Esophagus (tissue), 2 donors: ENCODE measurements at regions not wholly inside any gene's neighbourhood (a gene's known extent, or its start where the extent isn't known, plus 50 kb on each side); places are given as distances from the start of the nearest gene placed in this dataset.

ENCODE experiments used
- H3K27ac ChIP-seq, 2 donors: one replicate each; pipeline ENCODE4 v1.5.1; 2013; ENCODE audit warnings: low read depth in 2 of 2, mild to moderate bottlenecking in 2 of 2, inconsistent platforms in 1 of 2, low read length in 1 of 2, moderate library complexity in 1 of 2
- H3K27me3 ChIP-seq, 2 donors: one replicate each; pipeline ENCODE4 v1.6.1; 2013; ENCODE audit warnings: low read length in 2 of 2, control low read depth in 1 of 2, mild to moderate bottlenecking in 1 of 2; ENCODE audit not compliant: insufficient read depth in 2 of 2, control insufficient read depth in 1 of 2
- H3K36me3 ChIP-seq, 2 donors: one replicate each; pipeline ENCODE4 v1.6.1; 2013; ENCODE audit warnings: low read length in 1 of 2; ENCODE audit not compliant: control insufficient read depth in 2 of 2, insufficient read depth in 2 of 2
- H3K4me1 ChIP-seq, 2 donors: one replicate each; pipeline ENCODE4 v1.6.1; 2013; ENCODE audit warnings: low read length in 1 of 2; ENCODE audit not compliant: control insufficient read depth in 2 of 2, insufficient read depth in 2 of 2
- H3K4me3 ChIP-seq, 2 donors: one replicate each; pipeline ENCODE4 v1.5.1; 2013; ENCODE audit warnings: low read length in 2 of 2, mild to moderate bottlenecking in 2 of 2, low read depth in 1 of 2, moderate library complexity in 1 of 2
- H3K9me3 ChIP-seq, 2 donors: one replicate each; pipeline ENCODE4 v1.6.1; 2013; ENCODE audit warnings: mild to moderate bottlenecking in 2 of 2, low read depth in 1 of 2, low read length in 1 of 2, moderate library complexity in 1 of 2; ENCODE audit not compliant: control insufficient read depth in 2 of 2, insufficient read depth in 1 of 2
- WGBS, 2 donors: extraction: QIAGEN DNeasy Blood & Tissue Kit; methylation state at CpG; one replicate each; pipeline ENCODE4 v1.1.7; 2013; 5-methylcytosine and 5-hydroxymethylcytosine counted together
- donor health status: healthy with polysubstance abuse.
- donor health status: Bipolar disorder and iron deficiency.

GRCh38 chr2:155714983-155715382 lies 617.5 kb downstream of the NR4A2 start:
- no peaks in the 10 kb centered on the region for H3K27me3 ChIP-seq
- H3K4me1 ChIP-seq, result no peaks in the 10 kb centered on the region
- H3K27ac ChIP-seq, result no peak overlapping the region
- H3K36me3 ChIP-seq, result no peaks in the 10 kb centered on the region
- WGBS, 2 donors, result 53 to 59% methylated on average over 1 of the region's 1 CpG
- no peaks in the 10 kb centered on the region for H3K9me3 ChIP-seq
- no peak overlapping the region for H3K4me3 ChIP-seq

- H3K27me3 ChIP-seq, result no peaks in the 10 kb centered on the region
- H3K27ac ChIP-seq, result no peak overlapping the region
- H3K36me3 ChIP-seq, result no peaks in the 10 kb centered on the region
- no peaks in the 10 kb centered on the region for H3K9me3 ChIP-seq
- H3K4me1 ChIP-seq, result no peaks in the 10 kb centered on the region
- no peak overlapping the region for H3K4me3 ChIP-seq
- 68 to 83% methylated on average over 2 of the region's 2 CpGs for WGBS, 2 donors
Observed at GRCh38 chr2:155708071-155708470, 624.5 kb downstream of the NR4A2 start.

- H3K9me3 ChIP-seq, result no peaks in the 10 kb centered on the region
- WGBS, 2 donors, result 88 to 91% methylated on average over 1 of the region's 1 CpG
- H3K27me3 ChIP-seq, result no peaks in the 10 kb centered on the region
- H3K4me3 ChIP-seq, result no peak overlapping the region
- H3K36me3 ChIP-seq, result no peaks in the 10 kb centered on the region
- no peaks in the 10 kb centered on the region for H3K4me1 ChIP-seq
- no peak overlapping the region for H3K27ac ChIP-seq
Observed at GRCh38 chr2:155703917-155704316, 628.6 kb downstream of the NR4A2 start.

- 72 to 75% methylated on average over 3 of the region's 3 CpGs for WGBS, 2 donors
Observed at GRCh38 chr2:155703048-155703447, 629.5 kb downstream of the NR4A2 start.

GRCh38 chr2:155701721-155702120 lies 630.8 kb downstream of the NR4A2 start:
- Histone ChIP-seq H3K4me3 (no peak overlapping the region), H3K27ac (no peak overlapping the region), H3K4me1 (no peaks in the 10 kb centered on the region), H3K36me3 (no peaks in the 10 kb centered on the region), H3K9me3 (no peaks in the 10 kb centered on the region), H3K27me3 (no peaks in the 10 kb centered on the region)
- 51 to 81% methylated on average over 1 of the region's 1 CpG for WGBS, 2 donors

More at GRCh38 chr2:155703048-155703447, 629.5 kb downstream of the NR4A2 start:
- Histone ChIP-seq H3K27ac (no peak overlapping the region), H3K4me3 (no peak overlapping the region), H3K27me3 (no peaks in the 10 kb centered on the region), H3K4me1 (no peaks in the 10 kb centered on the region), H3K9me3 (no peaks in the 10 kb centered on the region), H3K36me3 (no peaks in the 10 kb centered on the region)

- no peak overlapping the region for H3K27ac ChIP-seq
- WGBS, 2 donors, result 58 to 63% methylated on average over 2 of the region's 2 CpGs
- H3K36me3 ChIP-seq, result no peaks in the 10 kb centered on the region
- no peaks in the 10 kb centered on the region for H3K27me3 ChIP-seq
- H3K9me3 ChIP-seq, result no peaks in the 10 kb centered on the region
- no peaks in the 10 kb centered on the region for H3K4me1 ChIP-seq
- no peak overlapping the region for H3K4me3 ChIP-seq
Observed at GRCh38 chr2:155696571-155696970, 636.0 kb downstream of the NR4A2 start.

GRCh38 chr2:155695505-155695904 lies 637.0 kb downstream of the NR4A2 start:
- H3K36me3 ChIP-seq, result no peaks in the 10 kb centered on the region

GRCh38 chr2:155692856-155693255 lies 639.7 kb downstream of the NR4A2 start:
- no peak overlapping the region for H3K4me3 ChIP-seq
- H3K9me3 ChIP-seq, result no peaks in the 10 kb centered on the region
- H3K36me3 ChIP-seq, result no peaks in the 10 kb centered on the region
- no peaks in the 10 kb centered on the region for H3K4me1 ChIP-seq
- no peak overlapping the region for H3K27ac ChIP-seq
- no peaks in the 10 kb centered on the region for H3K27me3 ChIP-seq

More at GRCh38 chr2:155695505-155695904, 637.0 kb downstream of the NR4A2 start:
- Histone ChIP-seq H3K27me3 (no peaks in the 10 kb centered on the region), H3K4me3 (no peak overlapping the region), H3K27ac (no peak overlapping the region), H3K4me1 (no peaks in the 10 kb centered on the region), H3K9me3 (no peaks in the 10 kb centered on the region)
- WGBS, 2 donors, result 79 to 81% methylated on average over 2 of the region's 2 CpGs

GRCh38 chr2:155692106-155692505 lies 640.4 kb downstream of the NR4A2 start:
- no peaks in the 10 kb centered on the region for H3K36me3 ChIP-seq
- H3K4me1 ChIP-seq, result no peaks in the 10 kb centered on the region
- no peaks in the 10 kb centered on the region for H3K9me3 ChIP-seq
- no peaks in the 10 kb centered on the region for H3K27me3 ChIP-seq
- H3K4me3 ChIP-seq, result no peak overlapping the region
- H3K27ac ChIP-seq, result no peak overlapping the region

GRCh38 chr2:155690785-155691184 lies 641.7 kb downstream of the NR4A2 start:
- H3K27me3 ChIP-seq, result no peaks in the 10 kb centered on the region
- WGBS, 2 donors, result 61 to 73% methylated on average over 2 of the region's 2 CpGs
- no peaks in the 10 kb centered on the region for H3K36me3 ChIP-seq
- no peak overlapping the region for H3K4me3 ChIP-seq
- no peaks in the 10 kb centered on the region for H3K4me1 ChIP-seq
- H3K27ac ChIP-seq, result no peak overlapping the region
- H3K9me3 ChIP-seq, result no peaks in the 10 kb centered on the region
